H1 (cell line): ENCODE measurements at regions not wholly inside any gene's neighbourhood (a gene's known extent, or its start where the extent isn't known, plus 50 kb on each side); places are given as distances from the start of the nearest gene placed in this dataset.

Source experiments
- CTCF ChIA-PET: fragments of 300-600 bp; sonication (Branson Sonifier 250); formaldehyde crosslinking; loops from one replicate; lab custom pipeline; 2021; ENCODE audit not compliant: partially characterized antibody; lab: Charles Lee
- POLR2A ChIA-PET: fragments of 300-600 bp; sonication (Branson Sonifier 250); formaldehyde crosslinking; loops from one replicate; lab custom pipeline; 2021; ENCODE audit warnings: inconsistent platforms; ENCODE audit not compliant: partially characterized antibody; lab: Charles Lee
- DNase-seq, 2 experiments: peaks; one replicate each; pipeline versions ENCODE4 v3.0.0 to v3.0.0-alpha.2; 2010 to 2022; ENCODE audit warnings: low spot score in 2 of 2, low read depth in 1 of 2, mixed read lengths in 1 of 2
- FAIRE-seq: peaks from 2 replicates; lab custom pipeline; 2011; peaks lifted over from hg19 to GRCh38; lab: Jason Lieb, UNC
- H2AFZ ChIP-seq: 2 replicates; pipeline ENCODE4 v1.8.1; 2012; ENCODE audit warnings: low read length, inconsistent platforms
- H2AK5ac ChIP-seq: 2 replicates; pipeline ENCODE4 v1.6.1; 2013; ENCODE audit warnings: low read depth, low read length
- H2BK120ac ChIP-seq: replicated peaks from 2 replicates; pipeline ENCODE3; 2013; ENCODE audit warnings: low read depth, low read length, inconsistent platforms
- H2BK12ac ChIP-seq: 2 replicates; pipeline ENCODE4 v1.6.1; 2013; ENCODE audit warnings: low read depth, low read length
- H2BK15ac ChIP-seq: 2 replicates; pipeline ENCODE4 v1.6.1; 2013; ENCODE audit warnings: low read length
- H2BK20ac ChIP-seq: 2 replicates; pipeline ENCODE4 v1.6.1; 2013; ENCODE audit warnings: low read length
- H2BK5ac ChIP-seq: 2 replicates; pipeline ENCODE4 v1.6.1; 2013; ENCODE audit warnings: low read depth, low read length
- H3K14ac ChIP-seq: 2 replicates; pipeline ENCODE4 v1.6.1; 2013; ENCODE audit warnings: inconsistent platforms; ENCODE audit not compliant: insufficient read length
- H3K18ac ChIP-seq: 2 replicates; pipeline ENCODE4 v1.6.1; 2013; ENCODE audit warnings: low read length; ENCODE audit errors: extremely low read depth
- H3K23ac ChIP-seq: 2 replicates; pipeline ENCODE4 v1.6.1; 2013; ENCODE audit warnings: inconsistent platforms; ENCODE audit not compliant: insufficient read length
- H3K23me2 ChIP-seq: 2 replicates; pipeline ENCODE4 v1.6.1; 2013; ENCODE audit warnings: low read depth, low read length
- H3K27ac ChIP-seq: 2 replicates; pipeline ENCODE4 v1.6.1; 2011; ENCODE audit warnings: low read depth, low read length, inconsistent platforms
- H3K27me3 ChIP-seq, 4 experiments: replicated peaks in 1 of 4; 1 replicate in 1 of 4; 2 replicates in 3 of 4; pipeline versions ENCODE4 v1.6.1 to v1.8.1; 2011 to 2013; ENCODE audit warnings: low read length in 3 of 4, mild to moderate bottlenecking in 3 of 4, inconsistent platforms in 2 of 4, mixed read lengths in 2 of 4, moderate library complexity in 1 of 4; ENCODE audit not compliant: control insufficient read depth in 3 of 4, insufficient read depth in 3 of 4; ENCODE audit errors: extremely low read depth in 1 of 4
- H3K36me3 ChIP-seq, 4 experiments: 2 replicates each; pipeline versions ENCODE4 v1.6.1 to v1.8.1; 2011 to 2013; ENCODE audit warnings: mild to moderate bottlenecking in 4 of 4, low read length in 3 of 4, moderate library complexity in 2 of 4, control low read depth in 1 of 4, inconsistent platforms in 1 of 4; ENCODE audit not compliant: insufficient read depth in 4 of 4, control insufficient read depth in 2 of 4
- H3K4ac ChIP-seq: replicated peaks from 2 replicates; pipeline ENCODE3; 2013; ENCODE audit warnings: low read length, low read depth, mixed read lengths, inconsistent platforms; ENCODE audit not compliant: insufficient read length
- H3K4me1 ChIP-seq, 4 experiments: replicated peaks in 1 of 4; 1 replicate in 1 of 4; 2 replicates in 3 of 4; pipeline versions ENCODE4 v1.6.1 to v1.8.1; 2011 to 2013; ENCODE audit warnings: low read length in 3 of 4, inconsistent platforms in 2 of 4, mixed read lengths in 1 of 4; ENCODE audit not compliant: insufficient read depth in 4 of 4, control insufficient read depth in 3 of 4
- H3K4me2 ChIP-seq, 2 experiments: 2 replicates each; pipeline versions ENCODE4 v1.6.1 to v1.8.1; 2011 to 2013; ENCODE audit warnings: low read depth in 2 of 2, low read length in 2 of 2, control low read depth in 1 of 2, inconsistent platforms in 1 of 2, mild to moderate bottlenecking in 1 of 2; ENCODE audit not compliant: insufficient read depth in 1 of 2
- H3K4me3 ChIP-seq, 4 experiments: fragments of 200-600, 300-600 bp in 1 of 4; sonication (generic), shearing (Covaris generic), sonication (Bioruptor Twin) in 1 of 4; 2 replicates each; pipeline versions ENCODE4 v1.5.1 to v1.8.1; 2011 to 2016; ENCODE audit warnings: low read length in 4 of 4, low read depth in 3 of 4, control low read depth in 2 of 4, inconsistent platforms in 2 of 4, mild to moderate bottlenecking in 2 of 4, mixed read lengths in 1 of 4, moderate library complexity in 1 of 4; ENCODE audit not compliant: insufficient read depth in 2 of 4; ENCODE audit errors: extremely low read depth in 1 of 4
- H3K56ac ChIP-seq: replicated peaks from 2 replicates; pipeline ENCODE3; 2013; ENCODE audit warnings: low read depth, mild to moderate bottlenecking, mixed read lengths, low read length, inconsistent platforms; ENCODE audit not compliant: insufficient read length
- H3K79me1 ChIP-seq: 2 replicates; pipeline ENCODE4 v1.6.1; 2013; ENCODE audit warnings: low read depth, low read length, control low read depth
- H3K79me2 ChIP-seq, 2 experiments: 2 replicates each; pipeline versions ENCODE4 v1.6.1 to v1.8.1; 2012 to 2013; ENCODE audit warnings: low read length in 2 of 2, mild to moderate bottlenecking in 2 of 2, inconsistent platforms in 1 of 2; ENCODE audit not compliant: insufficient read depth in 2 of 2, control insufficient read depth in 1 of 2
- H3K9ac ChIP-seq, 4 experiments: replicated peaks in 1 of 4; 1 replicate in 1 of 4; 2 replicates in 3 of 4; pipeline versions ENCODE4 v1.6.1 to v1.8.1; 2011 to 2013; ENCODE audit warnings: low read depth in 3 of 4, low read length in 3 of 4, control low read depth in 2 of 4, mild to moderate bottlenecking in 2 of 4, moderate library complexity in 2 of 4, inconsistent platforms in 1 of 4; ENCODE audit errors: extremely low read depth in 1 of 4
- H3K9me3 ChIP-seq, 2 experiments: 2 replicates each; pipeline versions ENCODE4 v1.6.1 to v1.8.1; 2012 to 2013; ENCODE audit warnings: mild to moderate bottlenecking in 2 of 2, moderate library complexity in 2 of 2, control low read depth in 1 of 2, inconsistent platforms in 1 of 2, low read depth in 1 of 2, low read length in 1 of 2, mixed read lengths in 1 of 2; ENCODE audit not compliant: insufficient read depth in 2 of 2
- H4K20me1 ChIP-seq, 2 experiments: replicated peaks in 1 of 2; 2 replicates each; pipeline versions ENCODE3 to v1.8.1; 2011 to 2013; ENCODE audit warnings: inconsistent platforms in 2 of 2, low read length in 2 of 2, mild to moderate bottlenecking in 1 of 2; ENCODE audit not compliant: insufficient read depth in 2 of 2, control insufficient read depth in 1 of 2
- H4K5ac ChIP-seq: 2 replicates; pipeline ENCODE4 v1.6.1; 2013; ENCODE audit warnings: low read length, low read depth, mixed read lengths, inconsistent platforms; ENCODE audit not compliant: insufficient read length
- H4K8ac ChIP-seq: 2 replicates; pipeline ENCODE4 v1.8.0; 2013; ENCODE audit warnings: mild to moderate bottlenecking, moderate library complexity, low read length, inconsistent platforms; ENCODE audit not compliant: insufficient read depth; ENCODE audit errors: extremely low read depth
- H4K91ac ChIP-seq: replicated peaks from 2 replicates; pipeline ENCODE3; 2013; ENCODE audit warnings: low read length, mixed read lengths, inconsistent platforms; ENCODE audit not compliant: insufficient read length
- E2F6 ChIP-seq: IDR thresholded peaks from 2 replicates; pipeline ENCODE4 v1.6.1; 2012; ENCODE audit warnings: inconsistent platforms
- FOSL1 ChIP-seq: IDR thresholded peaks from 2 replicates; pipeline ENCODE4 v1.6.1; 2011; ENCODE audit warnings: mild to moderate bottlenecking, low read depth, low read length, moderate library complexity; ENCODE audit not compliant: insufficient read depth
- GABPA ChIP-seq: IDR thresholded peaks from 2 replicates; pipeline ENCODE4 v1.6.1; 2011; ENCODE audit warnings: mild to moderate bottlenecking, low read length, moderate library complexity, borderline replicate concordance; ENCODE audit not compliant: insufficient read depth
- GTF2F1 ChIP-seq: IDR thresholded peaks from 2 replicates; pipeline ENCODE4 v1.6.1; 2012; ENCODE audit warnings: low read depth, low read length, improper control_type of control experiment, borderline replicate concordance
- KDM1A ChIP-seq: fragments of 200-600, 300-600 bp; sonication (generic); IDR thresholded peaks from 2 replicates; pipeline ENCODE4 v1.7.1; 2016; ENCODE audit warnings: mild to moderate bottlenecking, low read length, borderline replicate concordance
- MAX ChIP-seq: IDR thresholded peaks from 2 replicates; pipeline ENCODE4 v1.6.1; 2012; ENCODE audit warnings: inconsistent platforms
- NANOG ChIP-seq: IDR thresholded peaks from 2 replicates; pipeline ENCODE4 v1.6.1; 2011; ENCODE audit warnings: low read length, low read depth, mild to moderate bottlenecking, inconsistent platforms; ENCODE audit not compliant: insufficient read depth, poor library complexity, severe bottlenecking
- RFX5 ChIP-seq: IDR thresholded peaks from 2 replicates; pipeline ENCODE4 v1.6.1; 2011; ENCODE audit warnings: low read depth, low read length, improper control_type of control experiment, borderline replicate concordance
- SIX5 ChIP-seq: IDR thresholded peaks from 2 replicates; pipeline ENCODE4 v1.6.1; 2011; ENCODE audit warnings: mild to moderate bottlenecking, low read depth, low read length
- ZNF274 ChIP-seq: IDR thresholded peaks from 2 replicates; pipeline ENCODE4 v1.7.0; 2012; ENCODE audit warnings: low read length, borderline replicate concordance; ENCODE audit errors: extremely low read depth
- WGBS, 2 experiments: shearing (Covaris generic) in 1 of 2; methylation state at CpG; one replicate each; pipeline versions ENCODE4 v1.1.6 to v1.1.7; 2013 to 2015; ENCODE audit warnings: low lambda C conversion rate in 2 of 2, mixed read lengths in 2 of 2, inconsistent platforms in 1 of 2, low coverage in 1 of 2, missing lambda C conversion rate in 1 of 2; ENCODE audit not compliant: insufficient replicate concordance in 2 of 2, insufficient coverage in 1 of 2, insufficient read length in 1 of 2; ENCODE audit errors: extremely low coverage in 1 of 2, missing lambda C conversion rate in 1 of 2; 5-methylcytosine and 5-hydroxymethylcytosine counted together

GRCh38 chr2:157106950-157107349, 150.6 kb upstream of the GALNT5 start:
- Histone ChIP-seq H4K8ac (no peak overlapping the region), H3K4me2 (no peak overlapping the region), H2BK20ac (no peak overlapping the region), H3K79me2 (no peaks in the 10 kb centered on the region), H2AK5ac (no peak overlapping the region), H3K27me3 (no peaks in the 10 kb centered on the region), H4K5ac (no peak overlapping the region), H3K56ac (no peak overlapping the region), H2BK12ac (no peak overlapping the region), H4K20me1 (no peaks in the 10 kb centered on the region), H4K91ac (no peak overlapping the region), H2BK120ac (no peak overlapping the region), H3K9me3 (no peaks in the 10 kb centered on the region), H3K4me3 (no peak overlapping the region), H3K4ac (no peak overlapping the region), H3K23me2 (no peaks in the 10 kb centered on the region), H3K79me1 (no peaks in the 10 kb centered on the region), H2AFZ (no peak overlapping the region), H3K14ac (no peak overlapping the region), H2BK5ac (no peak overlapping the region), H3K4me1 (no peaks in the 10 kb centered on the region), H3K18ac (no peak overlapping the region), H3K36me3 (no peaks in the 10 kb centered on the region), H3K9ac (no peak overlapping the region), H3K27ac (no peak overlapping the region), H3K23ac (no peak overlapping the region), H2BK15ac (no peak overlapping the region)
- DNase-seq (no peak), FAIRE-seq (no peak)
- CTCF ChIA-PET: no interaction called here
- POLR2A ChIA-PET: no interaction called here
- 86% methylated on average over 1 of the region's 1 CpG; no CpG with 5 or more reads in 1 of the 2 experiments for WGBS, 2 experiments
- TF ChIP-seq ZNF274 (no peak), RFX5 (no peak), MAX (no peak), FOSL1 (no peak), SIX5 (no peak), E2F6 (no peak), NANOG (no peak), GABPA (no peak), GTF2F1 (no peak), KDM1A (no peak)
